ENCODE measurements at regions not wholly inside any gene's neighbourhood (a gene's known extent, or its start where the extent isn't known, plus 50 kb on each side); places are given as distances from the start of the nearest gene placed in this dataset.

DNA sequence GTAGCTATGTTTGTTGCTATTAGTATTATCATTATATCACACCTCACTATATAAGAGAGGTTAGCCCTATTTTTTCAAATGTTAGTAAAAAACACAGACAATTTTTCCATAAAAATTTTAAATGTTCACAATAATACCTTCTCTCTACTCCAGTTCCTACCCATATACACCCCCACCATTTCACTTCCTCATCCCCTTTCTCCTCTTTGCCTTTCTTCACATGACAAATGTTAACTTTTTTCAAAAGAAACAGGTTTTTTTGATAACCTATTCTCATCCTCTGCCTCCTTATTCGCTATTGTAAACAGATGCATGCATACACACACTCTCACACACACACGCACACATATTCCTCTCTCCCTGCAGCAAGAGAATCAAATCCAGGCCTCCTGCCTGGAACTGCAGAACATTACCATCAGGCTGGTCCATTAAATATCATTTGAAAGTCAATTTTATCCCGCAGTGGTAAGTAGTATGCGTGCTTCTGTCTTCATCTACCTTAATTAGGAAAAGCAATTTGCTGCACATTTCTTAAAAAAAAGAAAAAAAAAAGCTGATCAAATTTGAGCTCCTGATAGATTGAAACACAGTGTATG, 55.5 kb downstream of the MID1IP1 start:
- TF ChIP-seq, protein P1, sequence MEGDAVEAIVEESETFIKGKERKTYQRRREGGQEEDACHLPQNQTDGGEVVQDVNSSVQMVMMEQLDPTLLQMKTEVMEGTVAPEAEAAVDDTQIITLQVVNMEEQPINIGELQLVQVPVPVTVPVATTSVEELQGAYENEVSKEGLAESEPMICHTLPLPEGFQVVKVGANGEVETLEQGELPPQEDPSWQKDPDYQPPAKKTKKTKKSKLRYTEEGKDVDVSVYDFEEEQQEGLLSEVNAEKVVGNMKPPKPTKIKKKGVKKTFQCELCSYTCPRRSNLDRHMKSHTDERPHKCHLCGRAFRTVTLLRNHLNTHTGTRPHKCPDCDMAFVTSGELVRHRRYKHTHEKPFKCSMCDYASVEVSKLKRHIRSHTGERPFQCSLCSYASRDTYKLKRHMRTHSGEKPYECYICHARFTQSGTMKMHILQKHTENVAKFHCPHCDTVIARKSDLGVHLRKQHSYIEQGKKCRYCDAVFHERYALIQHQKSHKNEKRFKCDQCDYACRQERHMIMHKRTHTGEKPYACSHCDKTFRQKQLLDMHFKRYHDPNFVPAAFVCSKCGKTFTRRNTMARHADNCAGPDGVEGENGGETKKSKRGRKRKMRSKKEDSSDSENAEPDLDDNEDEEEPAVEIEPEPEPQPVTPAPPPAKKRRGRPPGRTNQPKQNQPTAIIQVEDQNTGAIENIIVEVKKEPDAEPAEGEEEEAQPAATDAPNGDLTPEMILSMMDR (IDR thresholded peaks at IDR 0.05; ENCODE audit: low read depth, low read length) = no peak
- DNase-seq (ENCODE audit: extremely low read depth, low read depth) = no peak

DNA sequence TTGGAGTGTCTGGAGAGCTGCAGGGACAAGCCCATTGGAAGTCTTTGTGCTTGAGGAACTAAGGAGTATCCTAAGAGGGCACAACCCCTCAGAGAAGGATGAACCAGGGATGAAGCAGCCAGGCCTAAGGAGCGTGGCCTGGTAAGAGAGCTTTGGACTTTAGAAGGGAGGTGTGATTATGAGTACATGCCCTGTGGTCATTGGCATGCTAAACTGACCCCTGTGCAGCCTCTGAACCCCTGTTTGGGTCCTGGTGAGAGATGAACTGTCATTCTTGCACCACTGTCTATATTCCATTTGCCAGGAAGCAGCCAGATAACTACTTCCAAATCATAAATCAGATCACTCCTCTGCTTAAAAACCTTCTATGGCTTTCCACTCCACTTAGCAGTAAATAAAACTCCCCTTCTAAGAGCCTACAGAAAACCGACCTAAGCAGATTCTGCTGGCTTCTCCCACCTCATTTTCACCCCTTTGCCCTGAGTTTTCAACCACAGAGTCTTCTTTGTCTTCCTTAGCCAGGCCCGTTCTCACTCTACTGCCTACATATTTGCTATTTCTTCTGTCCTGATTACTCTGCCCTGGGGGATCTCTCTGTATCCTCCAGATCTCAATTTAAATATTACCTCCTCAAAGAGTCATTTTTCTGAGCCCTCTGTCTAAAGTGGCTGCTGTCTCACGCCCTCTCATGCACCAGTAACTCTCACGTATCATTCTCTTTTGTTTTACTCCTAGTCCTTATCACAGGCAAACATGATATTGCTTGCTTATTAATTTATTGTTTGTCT, 56.7 kb downstream of the MID1IP1 start:
- DNase-seq (ENCODE audit: extremely low read depth, low read depth) = no peak
- TF ChIP-seq, protein P1 (IDR thresholded peaks at IDR 0.05; ENCODE audit: low read depth, low read length) = no peak

DNA sequence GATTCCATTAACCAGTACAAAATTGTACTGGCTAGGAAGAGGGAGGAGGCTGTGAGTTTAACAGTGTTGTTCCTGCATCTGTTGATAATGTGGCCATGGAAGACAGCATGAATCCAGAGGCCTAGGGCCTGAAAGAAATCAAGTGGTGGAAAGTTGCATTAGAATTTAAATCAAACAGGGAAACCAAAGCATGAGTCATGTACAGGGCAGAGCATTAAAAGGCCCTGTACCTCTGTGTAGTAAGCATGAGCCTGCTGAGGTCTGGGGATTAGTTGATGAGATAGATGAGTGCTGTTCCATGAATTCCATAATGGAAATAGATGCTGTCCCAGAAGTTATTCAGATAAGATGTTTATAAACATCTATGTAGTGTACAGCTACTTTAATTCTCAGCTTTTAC, 58.3 kb downstream of the MID1IP1 start:
- TF ChIP-seq, protein P1 (IDR thresholded peaks at IDR 0.05; ENCODE audit: low read depth, low read length) = no peak
- no peak for DNase-seq (ENCODE audit: extremely low read depth, low read depth)

DNA sequence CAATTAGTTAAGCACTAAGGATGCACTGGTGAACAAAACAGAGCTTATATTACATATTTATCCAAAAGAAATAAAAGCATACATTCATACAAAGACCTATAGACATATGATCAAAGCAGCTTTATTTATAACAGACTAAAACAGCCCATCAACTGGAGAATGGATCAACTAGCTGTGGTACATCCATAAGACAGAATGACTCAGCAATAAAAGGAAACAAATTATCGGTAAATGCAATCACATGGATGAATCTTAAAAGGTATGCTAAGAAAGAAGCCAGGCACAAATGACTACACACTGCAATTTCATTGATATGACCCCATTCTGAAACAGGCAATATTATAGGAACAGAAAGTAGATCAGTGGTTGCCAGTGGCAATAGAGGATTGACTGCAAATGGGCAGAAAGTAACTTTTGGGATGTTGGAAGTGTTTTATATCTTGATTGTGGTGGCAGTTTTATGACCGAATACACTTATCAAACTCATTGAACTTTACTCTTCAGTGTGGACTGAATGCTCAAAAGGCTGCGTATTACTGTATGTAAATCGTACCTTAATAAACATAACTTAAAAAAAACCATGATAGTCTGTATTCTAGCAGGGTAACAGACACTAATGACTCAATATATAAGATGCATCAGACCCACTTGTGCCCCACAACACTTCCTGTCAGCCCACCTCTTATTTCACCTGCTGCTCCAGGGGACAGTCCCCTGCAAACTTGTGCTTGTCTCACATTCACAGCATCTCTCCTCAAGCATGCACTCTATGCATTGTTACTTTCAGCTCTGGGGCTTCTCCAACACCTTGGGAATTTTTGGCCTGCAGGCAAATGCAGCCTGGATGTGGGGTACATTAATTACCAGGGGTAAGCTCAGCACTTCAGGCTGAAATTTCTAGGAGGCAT, 59.1 kb downstream of the MID1IP1 start:
- DNase-seq (ENCODE audit: extremely low read depth, low read depth) = no peak
- TF ChIP-seq, protein P1 (IDR thresholded peaks at IDR 0.05; ENCODE audit: low read depth, low read length) = no peak

DNA sequence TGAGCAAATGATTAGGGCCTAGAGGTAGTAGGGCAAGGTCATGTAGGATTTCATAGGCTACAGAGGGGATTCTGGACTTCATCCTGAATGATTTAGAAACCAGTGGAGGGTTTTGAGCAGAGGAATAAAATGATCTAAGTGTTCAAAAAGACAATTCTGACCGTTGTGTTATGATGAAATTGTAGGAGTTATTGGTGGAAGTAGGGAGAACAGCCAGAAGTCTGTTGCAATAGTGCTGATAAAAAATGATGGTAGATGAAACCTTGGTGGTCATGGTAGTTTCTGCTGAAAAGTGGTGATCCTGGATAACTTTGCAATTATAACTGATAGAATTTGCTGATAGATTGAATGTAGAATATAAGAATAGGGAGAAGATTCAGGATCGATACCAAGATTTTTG, 60.2 kb downstream of the MID1IP1 start:
- DNase-seq (ENCODE audit: extremely low read depth, low read depth) = no peak
- TF ChIP-seq, protein P1 (IDR thresholded peaks at IDR 0.05; ENCODE audit: low read depth, low read length) = no peak

DNA sequence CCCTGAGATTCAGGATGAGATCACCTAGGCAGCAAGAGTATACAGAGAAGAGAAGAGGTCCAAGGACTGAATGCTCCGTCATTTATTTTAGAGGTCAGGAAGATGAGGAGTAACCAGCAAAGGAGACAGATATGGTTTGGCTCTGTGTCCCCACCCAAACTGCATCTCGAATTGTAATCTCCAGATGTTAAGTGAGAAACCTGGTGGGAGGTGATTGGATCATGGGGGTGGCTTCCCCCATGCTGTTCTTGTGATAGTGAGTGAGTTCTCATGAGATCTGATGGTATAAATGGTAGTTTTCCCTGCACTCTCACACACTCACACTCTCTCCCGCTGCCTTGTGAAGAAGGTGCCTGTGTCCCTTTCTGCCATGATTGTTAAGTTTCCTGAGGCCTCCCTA, 60.8 kb downstream of the MID1IP1 start:
- TF ChIP-seq, protein P1 (IDR thresholded peaks at IDR 0.05; ENCODE audit: low read depth, low read length) = no peak
- DNase-seq (ENCODE audit: extremely low read depth, low read depth) = no peak

Measured in AG09319 (cell line).